Retinal pigment epithelial cell (primary cell): ENCODE measurements at regions not wholly inside any gene's neighbourhood (a gene's known extent, or its start where the extent isn't known, plus 50 kb on each side); places are given as distances from the start of the nearest gene placed in this dataset.
"Not testable (repeated sequence)": the region's sequence is repeated elsewhere in the genome, so short reads cannot be mapped to it uniquely, and the experiment has no call there.

ENCODE experiments used
- DNase-seq: peaks from one replicate; pipeline ENCODE4 v3.0.0-alpha.2; 2010; ENCODE audit warnings: low read depth
- H3K4me3 ChIP-seq: 2 replicates; pipeline ENCODE4 v1.5.1; 2011; ENCODE audit warnings: mild to moderate bottlenecking, low read length, control low read depth, moderate library complexity
- CTCF ChIP-seq: conservative IDR thresholded peaks from 2 replicates; pipeline ENCODE4 v1.5.1; 2011; ENCODE audit warnings: low read depth, low read length, control low read depth, inconsistent platforms

- DNase-seq, result no peak
- H3K4me3 ChIP-seq, result no peak overlapping the region
- no peak for TF ChIP-seq CTCF
Observed at GRCh38 chr4:138588501-138588900, 346.4 kb upstream of the SLC7A11 start.

DNA sequence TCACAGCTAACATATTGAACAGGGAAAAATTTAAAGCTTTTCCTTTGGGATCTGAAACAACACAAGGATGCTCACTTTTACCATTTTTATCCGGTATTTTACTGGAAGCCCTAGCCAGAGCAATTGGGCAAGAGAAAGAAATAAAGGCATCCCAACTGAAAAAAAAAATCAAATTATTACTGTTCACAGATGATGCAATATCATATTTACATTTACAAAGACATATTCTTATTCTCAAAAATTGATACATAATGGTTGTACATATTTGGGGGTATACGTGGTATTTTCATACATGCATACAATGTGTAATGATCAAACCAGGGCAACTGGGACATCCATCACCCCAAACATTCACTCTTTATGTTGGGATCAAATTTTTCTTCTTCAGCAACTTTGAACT lies 337.0 kb upstream of the SLC7A11 start:
- DNase-seq, result no peak
- TF ChIP-seq CTCF, result no peak
- H3K4me3 ChIP-seq, result no peak overlapping the region

DNA sequence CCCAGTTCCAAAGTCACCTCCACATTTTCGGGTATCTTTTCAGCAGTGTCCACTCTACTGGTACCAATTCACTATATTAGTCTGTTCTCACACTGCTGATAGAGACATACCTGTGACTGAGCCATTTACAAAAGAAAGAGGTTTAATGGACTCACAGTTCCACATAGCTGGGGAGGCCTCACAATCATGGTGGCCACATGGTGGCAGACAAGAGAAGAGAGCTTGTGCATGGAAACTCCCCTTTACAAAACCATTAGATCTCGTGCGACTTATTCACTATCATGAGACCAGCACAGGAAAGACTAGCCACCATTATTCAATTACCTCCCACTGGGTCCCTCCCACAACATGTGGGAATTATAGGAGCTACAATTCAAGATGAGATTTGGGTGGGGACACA lies 335.7 kb upstream of the SLC7A11 start:
- peak; percentile 28 for TF ChIP-seq CTCF
- not testable (repeated sequence) for DNase-seq

GRCh38 chr4:138577145-138577544 lies 335.0 kb upstream of the SLC7A11 start:
- H3K4me3 ChIP-seq, result no peak overlapping the region
- no peak for TF ChIP-seq CTCF
- no peak for DNase-seq

More for the DNA sequence above, 335.7 kb upstream of the SLC7A11 start:
- H3K4me3 ChIP-seq, result not testable (repeated sequence)

- TF ChIP-seq CTCF, result peak; percentile 65
- DNase-seq, result no peak
- no peak overlapping the region for H3K4me3 ChIP-seq
Observed at GRCh38 chr4:138576684-138577083, 334.5 kb upstream of the SLC7A11 start.

GRCh38 chr4:138573246-138573645 lies 331.1 kb upstream of the SLC7A11 start:
- no peak overlapping the region for H3K4me3 ChIP-seq
- TF ChIP-seq CTCF, result no peak
- DNase-seq, result no peak

DNA sequence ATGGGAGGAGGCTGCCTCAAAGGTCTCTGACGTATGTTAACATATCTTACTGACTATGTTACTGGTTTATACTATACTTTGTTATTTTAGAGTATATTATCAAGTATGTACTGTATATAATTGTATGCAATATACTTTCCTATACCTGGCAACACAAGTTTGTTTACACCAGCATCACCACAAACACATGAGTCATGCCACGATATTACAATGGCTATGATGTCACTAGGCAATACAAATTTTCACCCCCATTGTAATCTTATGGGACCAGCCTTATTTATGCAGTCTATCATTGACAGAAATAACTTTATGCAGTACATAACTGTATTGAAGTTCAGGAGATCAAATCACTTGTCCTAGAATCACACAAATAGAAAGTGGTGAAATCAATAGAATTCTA lies 329.9 kb upstream of the SLC7A11 start:
- no peak for DNase-seq
- no peak overlapping the region for H3K4me3 ChIP-seq
- no peak for TF ChIP-seq CTCF
